GM23248 (cell line): ENCODE measurements at regions not wholly inside any gene's neighbourhood (a gene's known extent, or its start where the extent isn't known, plus 50 kb on each side); places are given as distances from the start of the nearest gene placed in this dataset.
"Not testable (repeated sequence)": the region's sequence is repeated elsewhere in the genome, so short reads cannot be mapped to it uniquely, and the experiment has no call there.

Experiments used
- DNase-seq: peaks from one replicate; pipeline ENCODE4 v3.0.0-alpha.2; 2015
- H2AFZ ChIP-seq: fragments of 200-600 bp; sonication (generic); 2 replicates; pipeline ENCODE4 v1.6.1; 2016; ENCODE audit warnings: antibody characterized with exemption
- H3F3A ChIP-seq: fragments of 200-600 bp; sonication (generic); 2 replicates; pipeline ENCODE4 v1.6.1; 2016; ENCODE audit warnings: mild to moderate bottlenecking, antibody characterized with exemption, mixed run types; ENCODE audit not compliant: insufficient read depth
- H3K27ac ChIP-seq: fragments of 200-600 bp; sonication (generic); 2 replicates; pipeline ENCODE4 v1.5.1; 2016; ENCODE audit warnings: mild to moderate bottlenecking
- H3K27me3 ChIP-seq: fragments of 200-600 bp; sonication (generic); replicated peaks from 2 replicates; pipeline ENCODE4 v1.6.1; 2016; ENCODE audit warnings: mild to moderate bottlenecking; ENCODE audit not compliant: insufficient read depth
- H3K36me3 ChIP-seq: fragments of 200-600 bp; sonication (generic); 2 replicates; pipeline ENCODE4 v1.6.1; 2016; ENCODE audit warnings: low read depth, mild to moderate bottlenecking
- H3K4me1 ChIP-seq: fragments of 200-600 bp; sonication (generic); 2 replicates; pipeline ENCODE4 v1.6.1; 2016; ENCODE audit warnings: mild to moderate bottlenecking; ENCODE audit not compliant: insufficient read depth
- H3K4me2 ChIP-seq: fragments of 200-600 bp; sonication (generic); one replicate; pipeline ENCODE4 v1.6.1; 2016; ENCODE audit warnings: mild to moderate bottlenecking; ENCODE audit not compliant: unreplicated experiment
- H3K4me3 ChIP-seq: fragments of 200-600 bp; sonication (generic); 2 replicates; pipeline ENCODE4 v1.5.1; 2016; ENCODE audit warnings: mild to moderate bottlenecking
- H3K79me2 ChIP-seq: fragments of 200-600 bp; sonication (generic); 2 replicates; pipeline ENCODE4 v1.6.1; 2016; ENCODE audit warnings: mild to moderate bottlenecking; ENCODE audit not compliant: insufficient read depth
- H3K9ac ChIP-seq: fragments of 200-600 bp; sonication (generic); 2 replicates; pipeline ENCODE4 v1.6.1; 2016; ENCODE audit warnings: mild to moderate bottlenecking
- H3K9me2 ChIP-seq: fragments of 200-600 bp; sonication (generic); 2 replicates; pipeline ENCODE4 v1.6.1; 2016; ENCODE audit warnings: mixed run types, mild to moderate bottlenecking, moderate library complexity; ENCODE audit not compliant: insufficient read depth
- H3K9me3 ChIP-seq: fragments of 200-600 bp; sonication (generic); one replicate; pipeline ENCODE4 v1.6.1; 2017; ENCODE audit warnings: low read depth
- H4K20me1 ChIP-seq: fragments of 200-600 bp; sonication (generic); 2 replicates; pipeline ENCODE4 v1.6.0; 2016; ENCODE audit not compliant: insufficient read depth
- EZH2 ChIP-seq: fragments of 200-600 bp; sonication (generic); IDR thresholded peaks from 2 replicates; pipeline ENCODE4 v1.6.1; 2018; ENCODE audit warnings: antibody characterized with exemption, mild to moderate bottlenecking; ENCODE audit not compliant: insufficient read depth, poor library complexity, severe bottlenecking
- EZH2phosphoT487 ChIP-seq: fragments of 200-600 bp; sonication (generic); IDR thresholded peaks from 2 replicates; pipeline ENCODE4 v1.6.1; 2018; ENCODE audit warnings: antibody characterized with exemption, moderate library complexity, mild to moderate bottlenecking, low read depth; ENCODE audit not compliant: insufficient read depth
- WGBS, 2 experiments: methylation state at CpG; one replicate each; pipeline ENCODE4 v1.1.6; 2015 to 2017; ENCODE audit warnings: low lambda C conversion rate in 2 of 2, low coverage in 1 of 2; ENCODE audit errors: missing lambda C conversion rate in 2 of 2; 5-methylcytosine and 5-hydroxymethylcytosine counted together
- in situ Hi-C: fragments of 300-500 bp; cut with MboI; formaldehyde crosslinking; loops from 2 replicates; pipeline ENCODE4 v1.15.0; 2020

GRCh38 chr7:119945822-119946221 lies 327.2 kb upstream of the KCND2 start:
- H3K4me3 ChIP-seq = no peak overlapping the region
- H3K36me3 ChIP-seq = no peaks in the 10 kb centered on the region
- H2AFZ ChIP-seq = no peak overlapping the region
- H3K9me3 ChIP-seq = no peaks in the 10 kb centered on the region
- H3K9me2 ChIP-seq = no peaks in the 10 kb centered on the region
- TF ChIP-seq EZH2 = no peak
- no peak for TF ChIP-seq EZH2phosphoT487
- no peaks in the 10 kb centered on the region for H3K79me2 ChIP-seq
- no peak for DNase-seq
- H3K4me1 ChIP-seq = no peaks in the 10 kb centered on the region
- H3K4me2 ChIP-seq = no peak overlapping the region
- no peak overlapping the region for H3K9ac ChIP-seq
- H3F3A ChIP-seq = no peaks in the 10 kb centered on the region
- no peaks in the 10 kb centered on the region for H3K27me3 ChIP-seq
- in situ Hi-C loops = loop anchor here (10.0 to 25.0 kb wide), 3 partner anchors 329 to 791 kb away; partner anchors contain the start of gene KCND2
- H4K20me1 ChIP-seq = no peaks in the 10 kb centered on the region
- no peak overlapping the region for H3K27ac ChIP-seq
- 75% methylated on average over 1 of the region's 1 CpG for WGBS, 2 experiments

- 58 to 71% methylated on average over 5 of the region's 5 CpGs for WGBS, 2 experiments
- H3K4me3 ChIP-seq = no peak overlapping the region
These were observed 323.9 kb upstream of the KCND2 start for GRCh38 chr7:119949053-119949452.

GRCh38 chr7:119950390-119951041 lies 322.5 kb upstream of the KCND2 start:
- H4K20me1 ChIP-seq, H3K9me3 ChIP-seq, H3F3A ChIP-seq, H3K36me3 ChIP-seq, in situ Hi-C loops, H3K27ac ChIP-seq, H3K4me2 ChIP-seq, H3K9ac ChIP-seq, H3K79me2 ChIP-seq, H3K4me1 ChIP-seq, H3K27me3 ChIP-seq, H3K9me2 ChIP-seq, H3K4me3 ChIP-seq, H2AFZ ChIP-seq, DNase-seq: not testable (repeated sequence)
- 73 to 75% methylated on average over 30 of the region's 30 CpGs for WGBS, 2 experiments

More at GRCh38 chr7:119949053-119949452, 323.9 kb upstream of the KCND2 start:
- no peaks in the 10 kb centered on the region for H3K9me3 ChIP-seq
- no peaks in the 10 kb centered on the region for H3K4me1 ChIP-seq
- TF ChIP-seq EZH2phosphoT487 = no peak
- no peak for TF ChIP-seq EZH2
- H3K9me2 ChIP-seq = no peaks in the 10 kb centered on the region
- H2AFZ ChIP-seq = no peak overlapping the region; the same call in 1 of the 2 replicates
- no peaks in the 10 kb centered on the region for H3K79me2 ChIP-seq
- no peaks in the 10 kb centered on the region for H3K36me3 ChIP-seq
- no peaks in the 10 kb centered on the region for H3K27me3 ChIP-seq
- H3K4me2 ChIP-seq = no peak overlapping the region
- no peak overlapping the region for H3K9ac ChIP-seq
- no peak overlapping the region for H3K27ac ChIP-seq
- H3F3A ChIP-seq = no peaks in the 10 kb centered on the region
- in situ Hi-C loops = loop anchor here (10.0 to 25.0 kb wide), 3 partner anchors 326 to 788 kb away; partner anchors contain the start of gene KCND2
- H4K20me1 ChIP-seq = no peaks in the 10 kb centered on the region
- no peak for DNase-seq

- H3K9me2 ChIP-seq, DNase-seq, H3K79me2 ChIP-seq, H3F3A ChIP-seq, H3K27me3 ChIP-seq, H3K9ac ChIP-seq, in situ Hi-C loops, H3K4me2 ChIP-seq, H3K27ac ChIP-seq, H3K9me3 ChIP-seq, H3K4me1 ChIP-seq, H4K20me1 ChIP-seq, H3K4me3 ChIP-seq, H2AFZ ChIP-seq, H3K36me3 ChIP-seq: not testable (repeated sequence)
- 82 to 88% methylated on average over 8 to 24 of the region's 24 CpGs for WGBS, 2 experiments
These were observed 321.4 kb upstream of the KCND2 start for GRCh38 chr7:119951614-119952013.

- TF ChIP-seq EZH2phosphoT487 = no peak
- TF ChIP-seq EZH2 = no peak
- no peaks in the 10 kb centered on the region for H3K79me2 ChIP-seq
These were observed 315.6 kb upstream of the KCND2 start for GRCh38 chr7:119957335-119957734.

More at GRCh38 chr7:119957335-119957734, 315.6 kb upstream of the KCND2 start:
- no peak for DNase-seq
- Histone ChIP-seq H3K4me1 (peaks cover 25% of the 10 kb centered on the region), H3K9me2 (no peaks in the 10 kb centered on the region; the same call in 1 of the 2 replicates), H3K27me3 (no peaks in the 10 kb centered on the region), H3K9me3 (no peaks in the 10 kb centered on the region), H2AFZ (no peak overlapping the region), H3K27ac (no peak overlapping the region), H3K4me2 (no peak overlapping the region), H4K20me1 (no peaks in the 10 kb centered on the region), H3F3A (peaks cover 16% of the 10 kb centered on the region), H3K9ac (no peak overlapping the region), H3K36me3 (no peaks in the 10 kb centered on the region), H3K4me3 (no peak overlapping the region)
- in situ Hi-C loops = no loop called here
